CD14-positive monocyte (primary cell): ENCODE measurements at regions not wholly inside any gene's neighbourhood (a gene's known extent, or its start where the extent isn't known, plus 50 kb on each side); places are given as distances from the start of the nearest gene placed in this dataset.

Source experiments
- DNase-seq, 3 donors: peaks; one replicate each; pipeline ENCODE4 v3.0.0-alpha.2; 2011 to 2022
- H2AFZ ChIP-seq: 2 replicates; pipeline ENCODE4 v1.6.0; 2012; ENCODE audit warnings: mild to moderate bottlenecking, low read depth, low read length, inconsistent platforms; ENCODE audit not compliant: insufficient read depth, poor library complexity, severe bottlenecking
- H3K27ac ChIP-seq, 2 donors: 1 replicate in 1 of 2; 2 replicates in 1 of 2; pipeline ENCODE4 v1.5.1; 2012 to 2013; ENCODE audit warnings: low read length in 2 of 2, control low read depth in 1 of 2, inconsistent platforms in 1 of 2, low read depth in 1 of 2, mild to moderate bottlenecking in 1 of 2
- H3K27me3 ChIP-seq, 2 donors: one replicate each; pipeline versions ENCODE4 v1.6.0 to v1.6.1; 2011 to 2013; ENCODE audit warnings: low read length in 2 of 2; ENCODE audit not compliant: control insufficient read depth in 2 of 2, insufficient read depth in 2 of 2
- H3K36me3 ChIP-seq, 2 donors: replicated peaks in 1 of 2; 1 replicate in 1 of 2; 2 replicates in 1 of 2; pipeline versions ENCODE4 v1.5.1 to v1.6.1; 2012 to 2013; ENCODE audit warnings: low read length in 2 of 2, control low read depth in 1 of 2, inconsistent platforms in 1 of 2, mild to moderate bottlenecking in 1 of 2; ENCODE audit not compliant: insufficient read depth in 2 of 2, control insufficient read depth in 1 of 2
- H3K4me1 ChIP-seq, 2 donors: 1 replicate in 1 of 2; 2 replicates in 1 of 2; pipeline versions ENCODE4 v1.5.1 to v1.6.1; 2012 to 2013; ENCODE audit warnings: low read length in 2 of 2, control low read depth in 1 of 2, inconsistent platforms in 1 of 2, mild to moderate bottlenecking in 1 of 2, moderate library complexity in 1 of 2; ENCODE audit not compliant: insufficient read depth in 2 of 2, control insufficient read depth in 1 of 2
- H3K4me2 ChIP-seq: replicated peaks from 2 replicates; pipeline ENCODE3; 2012; ENCODE audit warnings: low read length, moderate library complexity, mild to moderate bottlenecking; ENCODE audit not compliant: poor library complexity, severe bottlenecking; ENCODE audit errors: extremely low read depth
- H3K4me3 ChIP-seq, 3 experiments: fragments of 200-600 bp in 1 of 3; sonication (generic) in 1 of 3; replicated peaks in 1 of 3; 1 replicate in 2 of 3; 2 replicates in 1 of 3; pipeline ENCODE4 v1.5.1; 2011 to 2013; ENCODE audit warnings: low read length in 3 of 3, mild to moderate bottlenecking in 3 of 3, control low read depth in 2 of 3, low read depth in 2 of 3, inconsistent platforms in 1 of 3, moderate library complexity in 1 of 3
- H3K79me2 ChIP-seq: 2 replicates; pipeline ENCODE4 v1.6.0; 2012; ENCODE audit warnings: mild to moderate bottlenecking, control low read depth, inconsistent platforms, low read length, moderate library complexity; ENCODE audit not compliant: insufficient read depth
- H3K9ac ChIP-seq: 2 replicates; pipeline ENCODE4 v1.6.0; 2017; ENCODE audit warnings: low read length, mild to moderate bottlenecking; ENCODE audit not compliant: insufficient read depth, poor library complexity, severe bottlenecking
- H3K9me3 ChIP-seq, 2 donors: replicated peaks in 1 of 2; 1 replicate in 1 of 2; 2 replicates in 1 of 2; pipeline versions ENCODE4 v1.5.1 to v1.6.1; 2012 to 2013; ENCODE audit warnings: low read length in 2 of 2, control low read depth in 1 of 2; ENCODE audit not compliant: control insufficient read depth in 1 of 2, insufficient read depth in 1 of 2
- H4K20me1 ChIP-seq: 2 replicates; pipeline ENCODE4 v1.6.0; 2012; ENCODE audit warnings: mild to moderate bottlenecking, low read length, control low read depth, moderate library complexity; ENCODE audit not compliant: insufficient read depth
- H3K27ac Mint-ChIP-seq, 7 donors: one replicate each; pipeline ENCODE4 v1.8.0; 2020; ENCODE audit warnings: mild to moderate bottlenecking in 7 of 7, mixed read lengths in 7 of 7, moderate library complexity in 6 of 7, inconsistent platforms in 2 of 7
- H3K27me3 Mint-ChIP-seq, 3 donors: one replicate each; pipeline ENCODE4 v1.8.0; 2021 to 2022; ENCODE audit warnings: low read depth in 3 of 3, mild to moderate bottlenecking in 3 of 3, mixed read lengths in 3 of 3, moderate library complexity in 3 of 3, inconsistent platforms in 1 of 3
- H3K36me3 Mint-ChIP-seq, 2 donors: one replicate each; pipeline ENCODE4 v1.8.0; 2020; ENCODE audit warnings: mixed read lengths in 2 of 2, inconsistent platforms in 1 of 2, mild to moderate bottlenecking in 1 of 2
- H3K4me1 Mint-ChIP-seq: one replicate; pipeline ENCODE4 v1.8.0; 2020; ENCODE audit warnings: mild to moderate bottlenecking, mixed read lengths
- H3K4me3 Mint-ChIP-seq, 2 donors: one replicate each; pipeline ENCODE4 v1.8.0; 2020; ENCODE audit warnings: mild to moderate bottlenecking in 2 of 2, mixed read lengths in 2 of 2, moderate library complexity in 1 of 2
- H3K9me3 Mint-ChIP-seq, 7 donors: one replicate each; pipeline ENCODE4 v1.8.0; 2020 to 2022; ENCODE audit warnings: mixed read lengths in 7 of 7, mild to moderate bottlenecking in 6 of 7, moderate library complexity in 6 of 7, inconsistent platforms in 2 of 7
- CTCF ChIP-seq: fragments of 200-600 bp; IDR thresholded peaks from one replicate; pipeline ENCODE4 v1.8.0; 2022; ENCODE audit warnings: antibody characterized with exemption, mild to moderate bottlenecking
- WGBS: methylation state at CpG from one replicate; pipeline ENCODE4 v1.1.5; 2013; ENCODE audit warnings: missing lambda C conversion rate; ENCODE audit not compliant: insufficient coverage; 5-methylcytosine and 5-hydroxymethylcytosine counted together
- intact Hi-C, 2 donors: fragments of 100-400 bp; cut with micrococcal nuclease; formaldehyde crosslinking; loops; one replicate each; pipeline versions ENCODE4 v1.15.0 to v1.15.1; 2023

DNA sequence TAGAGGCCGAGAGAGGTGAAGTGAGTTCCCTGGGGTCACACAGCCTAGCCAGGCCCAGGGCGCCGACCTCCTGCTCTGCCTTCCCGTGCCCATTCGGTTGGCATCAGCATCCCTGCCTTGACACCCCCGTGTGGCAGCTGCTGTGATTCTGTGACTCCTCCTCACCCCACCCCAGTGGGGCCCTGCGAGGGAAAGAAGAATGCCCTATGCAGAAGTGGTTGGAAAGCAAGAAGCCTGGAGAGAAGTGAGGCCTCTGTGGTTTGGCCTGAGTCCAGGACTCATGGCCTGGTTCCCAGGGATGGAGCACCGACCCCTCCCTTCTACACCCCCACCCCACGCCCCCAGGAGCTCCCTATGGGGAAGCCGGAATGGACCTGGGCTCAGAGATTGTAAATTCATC is 296.2 kb downstream of the SEC14L1 start:
- peak overlapping the region; percentile 79 to 95 (median 87) for H3K27ac Mint-ChIP-seq
- no peaks in the 10 kb centered on the region for H3K9me3 Mint-ChIP-seq
- peak overlapping the region; percentile 47 for H3K9ac ChIP-seq
- peaks cover 86% of the 10 kb centered on the region for H3K4me1 Mint-ChIP-seq
- H3K4me3 ChIP-seq = peak overlapping the region in 1 of 3 experiments; percentile 63
- H3K79me2 ChIP-seq = peaks cover 92% of the 10 kb centered on the region
- H3K27me3 ChIP-seq = no peaks in the 10 kb centered on the region
- no peaks in the 10 kb centered on the region for H4K20me1 ChIP-seq
- H3K36me3 Mint-ChIP-seq = peaks cover 19 to 37% of the 10 kb centered on the region in 2 donors
- peak; percentile 11 for TF ChIP-seq CTCF
- peak; percentile 82 to 88 (median 83) for DNase-seq
- H2AFZ ChIP-seq = no peak overlapping the region
- H3K27ac ChIP-seq = peak overlapping the region; percentile 82 to 92
- 0% methylated on average over 1 of the region's 10 CpGs for WGBS
- H3K4me2 ChIP-seq = peak overlapping the region; percentile 60
- H3K36me3 ChIP-seq = no peaks in the 10 kb centered on the region
- intact Hi-C loops = loop anchor here (5.0 kb wide), 1 partner anchor 35 kb away; no protein-coding TSS in a partner anchor
- peaks cover 0 to 3% (median 2%) of the 10 kb centered on the region in 3 donors for H3K27me3 Mint-ChIP-seq
- peaks cover 85 to 89% of the 10 kb centered on the region in 2 donors for H3K4me1 ChIP-seq
- H3K9me3 ChIP-seq = no peaks in the 10 kb centered on the region
- peak overlapping the region; percentile 64 to 74 for H3K4me3 Mint-ChIP-seq

DNA sequence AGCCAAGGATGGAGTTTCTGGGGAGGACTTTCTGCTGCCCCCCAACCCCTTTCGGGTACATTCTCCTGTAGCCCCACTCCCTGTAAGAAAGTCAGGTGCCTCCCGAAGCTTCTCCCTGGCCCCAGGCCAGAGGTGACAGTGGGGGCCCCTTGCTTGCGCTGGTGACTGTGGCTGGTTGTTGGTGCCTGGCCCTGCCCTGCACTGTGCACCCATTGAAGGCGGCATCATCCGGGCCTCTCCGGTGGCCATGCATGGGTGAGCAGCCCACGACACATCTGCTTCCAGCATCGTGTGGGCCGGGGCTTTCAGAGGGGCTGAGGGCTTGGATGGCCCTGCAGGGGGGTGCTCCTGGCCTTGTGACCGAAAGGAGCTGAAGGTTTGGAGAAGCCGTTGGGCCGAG is 297.0 kb downstream of the SEC14L1 start:
- no peaks in the 10 kb centered on the region for H3K9me3 ChIP-seq
- WGBS = 64% methylated on average over 11 of the region's 12 CpGs
- DNase-seq = no peak
- H3K4me3 Mint-ChIP-seq = peak overlapping the region; percentile 20 to 74
- no peaks in the 10 kb centered on the region for H3K27me3 ChIP-seq
- intact Hi-C loops = loop anchor here (5.0 kb wide), 1 partner anchor 35 kb away; no protein-coding TSS in a partner anchor
- no peaks in the 10 kb centered on the region for H4K20me1 ChIP-seq
- H3K79me2 ChIP-seq = peaks cover 90% of the 10 kb centered on the region
- H3K27me3 Mint-ChIP-seq = peaks cover 0 to 3% (median 2%) of the 10 kb centered on the region in 3 donors
- H3K36me3 ChIP-seq = no peaks in the 10 kb centered on the region
- peaks cover 93% of the 10 kb centered on the region in 2 donors for H3K4me1 ChIP-seq
- H3K27ac ChIP-seq = peak overlapping the region; percentile 82 to 92
- no peak overlapping the region for H2AFZ ChIP-seq
- H3K4me1 Mint-ChIP-seq = peaks cover 91% of the 10 kb centered on the region
- H3K27ac Mint-ChIP-seq = peak overlapping the region; percentile 79 to 95 (median 87)
- H3K9ac ChIP-seq = peak overlapping the region; percentile 47
- H3K4me3 ChIP-seq = peak overlapping the region in 1 of 3 experiments; percentile 63
- H3K4me2 ChIP-seq = peak overlapping the region; percentile 60
- no peaks in the 10 kb centered on the region for H3K9me3 Mint-ChIP-seq
- peaks cover 14 to 30% of the 10 kb centered on the region in 2 donors for H3K36me3 Mint-ChIP-seq
- no peak for TF ChIP-seq CTCF
